ENCODE measurements at regions not wholly inside any gene's neighbourhood (a gene's known extent, or its start where the extent isn't known, plus 50 kb on each side); places are given as distances from the start of the nearest gene placed in this dataset.

GRCh38 chr11:15580056-15580774 is 465.5 kb downstream of the INSC start (continued):
- TF ChIP-seq RREB1 (CRISPR knock-in tag; IDR thresholded peaks at IDR 0.05) (no peak), ZBTB43 (CRISPR knock-in tag; IDR thresholded peaks at IDR 0.05) (no peak), MCM7 (IDR thresholded peaks at IDR 0.05) (no peak), ZNF41 (CRISPR knock-in tag; conservative IDR thresholded peaks at IDR 0.05) (no peak), ZNF589 (CRISPR knock-in tag; IDR thresholded peaks at IDR 0.05; ENCODE audit: low read depth) (no peak), YY1 (IDR thresholded peaks at IDR 0.05; ENCODE audit: borderline replicate concordance in 1 of 3, control insufficient read depth in 1 of 3, extremely low read depth in 1 of 3, insufficient read depth in 3 of 3, insufficient read length in 1 of 3, insufficient replicate concordance in 2 of 3, low read depth in 1 of 3, low read length in 2 of 3) (no peak), TCF7 (IDR thresholded peaks at IDR 0.05; ENCODE audit: borderline replicate concordance) (no peak), TAF15 (IDR thresholded peaks at IDR 0.05; ENCODE audit: low read depth, low read length) (no peak), RHOXF2B (CRISPR knock-in tag; conservative IDR thresholded peaks at IDR 0.05) (no peak), ZNF592 (IDR thresholded peaks at IDR 0.05) (no peak), CC2D1A (IDR thresholded peaks at IDR 0.05) (no peak), SPI1 (IDR thresholded peaks at IDR 0.05; ENCODE audit: borderline replicate concordance, low read depth, low read length) (peak; percentile 89), SMARCB1 (IDR thresholded peaks at IDR 0.05; ENCODE audit: insufficient read length, low read depth) (no peak)
